ENCODE measurements at regions not wholly inside any gene's neighbourhood (a gene's known extent, or its start where the extent isn't known, plus 50 kb on each side); places are given as distances from the start of the nearest gene placed in this dataset.

DNA sequence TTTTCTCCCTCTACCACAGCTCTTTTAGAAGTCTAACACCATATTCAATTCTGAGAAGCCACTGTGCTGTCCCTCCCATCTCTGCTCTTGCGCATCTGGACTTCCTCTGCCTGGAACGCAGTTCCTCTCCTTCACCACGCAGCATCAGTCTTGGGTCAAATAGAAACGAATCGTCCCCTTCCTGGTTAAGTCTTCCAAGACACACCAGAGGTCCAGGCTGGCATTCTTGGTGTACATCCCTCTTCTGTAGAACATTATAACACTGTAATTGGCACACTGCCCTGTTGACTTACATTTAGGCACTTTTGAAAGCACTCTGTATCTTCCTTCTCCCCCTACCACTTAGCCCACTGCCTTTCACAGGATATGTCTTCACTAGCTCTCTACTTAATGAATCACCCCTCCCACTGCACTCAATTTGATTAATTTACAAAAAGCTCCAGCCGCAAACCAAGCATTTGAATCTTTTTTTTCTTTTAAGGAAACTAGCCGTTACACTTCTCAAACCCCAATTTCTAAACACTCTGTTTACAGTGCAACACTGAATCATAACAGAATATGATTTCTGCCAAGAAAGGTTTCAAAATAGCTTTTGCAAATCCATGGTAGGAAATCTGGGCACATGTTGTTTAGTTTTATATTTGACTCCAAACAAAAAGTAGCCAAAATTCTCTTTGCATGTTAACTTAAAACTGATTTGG is 140.8 kb upstream of the CARMIL1 start (continued):
- no peak for TF ChIP-seq CHD1 (IDR thresholded peaks at IDR 0.05; ENCODE audit: low read depth, low read length)
- TF ChIP-seq BRCA1 (IDR thresholded peaks at IDR 0.05; ENCODE audit: low read depth, low read length): no peak
- no peak for TF ChIP-seq RFX5 (IDR thresholded peaks at IDR 0.05; ENCODE audit: low read depth, low read length)
- TF ChIP-seq BCL11A (IDR thresholded peaks at IDR 0.05; ENCODE audit: low read depth, low read length): peak; percentile 25; the same call in 1 of the 2 replicates
- peak; percentile 44; the same call in 1 of the 2 replicates for TF ChIP-seq MTA2 (IDR thresholded peaks at IDR 0.05; ENCODE audit: low read depth)
- peak; percentile 52 for TF ChIP-seq NRF1 (conservative IDR thresholded peaks at IDR 0.05; ENCODE audit: low read depth, low read length)
- TF ChIP-seq E4F1 (IDR thresholded peaks at IDR 0.05; ENCODE audit: borderline replicate concordance, partially characterized antibody): no peak
- TF ChIP-seq IKZF2 (IDR thresholded peaks at IDR 0.05): peak in 1 of 2 experiments; percentile 77
- no peak for TF ChIP-seq SREBF1 (IDR thresholded peaks at IDR 0.05; ENCODE audit: low read length)
- TF ChIP-seq TBL1XR1 (IDR thresholded peaks at IDR 0.05; ENCODE audit: low read depth, low read length): 0 out of 2 replicates have a peak, but pooled peaks have one; percentile 24
- TF ChIP-seq E2F4 (IDR thresholded peaks at IDR 0.05; ENCODE audit: low read depth, low read length): no peak
- TF ChIP-seq NFIC (IDR thresholded peaks at IDR 0.05; ENCODE audit: low read depth, low read length): peak; percentile 73

All from GM12878 (cell line).